B cell (primary cell): ENCODE measurements at regions not wholly inside any gene's neighbourhood (a gene's known extent, or its start where the extent isn't known, plus 50 kb on each side); places are given as distances from the start of the nearest gene placed in this dataset.

ENCODE experiments used
- ATAC-seq: fragments of 200-7000 bp; cut with Tn5 transposase; one replicate; pipeline ENCODE4 v1.10.0; 2021; ENCODE audit warnings: low read depth, mild to moderate bottlenecking, moderate number of reproducible peaks, moderate library complexity
- CTCF ChIA-PET: fragments of 350-600 bp; sonication (Branson Sonifier 250); formaldehyde crosslinking; loops from one replicate; lab custom pipeline; 2021; ENCODE audit warnings: antibody characterized with exemption, inconsistent platforms; lab: Charles Lee
- POLR2A ChIA-PET: fragments of 350-600 bp; sonication (Branson Sonifier 250); formaldehyde crosslinking; loops from one replicate; lab custom pipeline; 2021; ENCODE audit warnings: antibody characterized with exemption; lab: Charles Lee
- DNase-seq: peaks from one replicate; pipeline ENCODE4 v3.0.0; 2013
- H2AFZ ChIP-seq: 2 replicates; pipeline ENCODE4 v1.6.1; 2012; ENCODE audit warnings: mild to moderate bottlenecking, low read depth, low read length; ENCODE audit not compliant: insufficient read depth, poor library complexity, severe bottlenecking
- H3K27ac ChIP-seq, 2 donors: 1 replicate in 1 of 2; 2 replicates in 1 of 2; pipeline ENCODE4 v1.5.1; 2012 to 2013; ENCODE audit warnings: low read length in 2 of 2, mild to moderate bottlenecking in 2 of 2, moderate library complexity in 1 of 2
- H3K27me3 ChIP-seq, 4 experiments: fragments of 200-600 bp in 1 of 4; sonication (generic) in 1 of 4; replicated peaks in 1 of 4; 1 replicate in 2 of 4; 2 replicates in 2 of 4; pipeline versions ENCODE4 v1.6.1 to v1.7.0; 2013 to 2016; ENCODE audit warnings: low read length in 3 of 4, mild to moderate bottlenecking in 2 of 4, mixed read lengths in 1 of 4, moderate library complexity in 1 of 4; ENCODE audit not compliant: insufficient read depth in 4 of 4, control insufficient read depth in 3 of 4; ENCODE audit errors: control extremely low read depth in 1 of 4
- H3K36me3 ChIP-seq, 2 experiments: replicated peaks in 1 of 2; 1 replicate in 1 of 2; 2 replicates in 1 of 2; pipeline versions ENCODE4 v1.6.1 to v1.7.1; 2013; ENCODE audit warnings: low read length in 1 of 2; ENCODE audit not compliant: insufficient read depth in 2 of 2, control insufficient read depth in 1 of 2; ENCODE audit errors: control extremely low read depth in 1 of 2, extremely low read depth in 1 of 2
- H3K4me1 ChIP-seq, 2 donors: fragments of 200-600 bp in 1 of 2; sonication (generic) in 1 of 2; 1 replicate in 1 of 2; 2 replicates in 1 of 2; pipeline versions ENCODE4 v1.5.1 to v1.6.1; 2013 to 2017; ENCODE audit warnings: low read length in 2 of 2; ENCODE audit not compliant: control insufficient read depth in 2 of 2, insufficient read depth in 2 of 2
- H3K4me2 ChIP-seq: replicated peaks from 2 replicates; pipeline ENCODE3; 2012; ENCODE audit warnings: mild to moderate bottlenecking, low read depth, low read length; ENCODE audit not compliant: poor library complexity, severe bottlenecking
- H3K4me3 ChIP-seq, 5 experiments: fragments of 200-600 bp in 1 of 5; sonication (generic) in 1 of 5; 1 replicate in 3 of 5; 2 replicates in 2 of 5; pipeline versions ENCODE4 v1.5.1 to v1.7.0; 2011 to 2016; ENCODE audit warnings: low read length in 4 of 5, mild to moderate bottlenecking in 4 of 5, low read depth in 2 of 5, control low read depth in 1 of 5, moderate library complexity in 1 of 5; ENCODE audit not compliant: insufficient read depth in 1 of 5; ENCODE audit errors: control extremely low read depth in 1 of 5, extremely low read depth in 1 of 5
- H3K79me2 ChIP-seq: fragments of 200-600 bp; sonication (generic); one replicate; pipeline ENCODE4 v1.6.0; 2016; ENCODE audit warnings: low read length; ENCODE audit not compliant: control insufficient read depth, insufficient read depth
- H3K9ac ChIP-seq: fragments of 200-600 bp; sonication (generic); 2 replicates; pipeline ENCODE4 v1.6.1; 2017; ENCODE audit warnings: mild to moderate bottlenecking, low read length, moderate library complexity
- H3K9me3 ChIP-seq, 3 donors: one replicate each; pipeline versions ENCODE4 v1.6.1 to v1.7.1; 2013; ENCODE audit warnings: low read length in 2 of 3; ENCODE audit not compliant: control insufficient read depth in 2 of 3, insufficient read depth in 1 of 3; ENCODE audit errors: control extremely low read depth in 1 of 3
- H4K20me1 ChIP-seq: 2 replicates; pipeline ENCODE4 v1.6.0; 2012; ENCODE audit warnings: mild to moderate bottlenecking, low read length; ENCODE audit not compliant: insufficient read depth, control insufficient read depth, poor library complexity, severe bottlenecking
- H3K27ac Mint-ChIP-seq: one replicate; pipeline ENCODE4 v1.8.0; 2021; ENCODE audit warnings: mixed read lengths
- H3K27me3 Mint-ChIP-seq: one replicate; pipeline ENCODE4 v1.8.0; 2021; ENCODE audit warnings: mixed read lengths
- H3K4me1 Mint-ChIP-seq: one replicate; pipeline ENCODE4 v1.8.0; 2021; ENCODE audit warnings: mixed read lengths
- H3K4me3 Mint-ChIP-seq: one replicate; pipeline ENCODE4 v1.8.0; 2021; ENCODE audit warnings: mixed read lengths
- H3K9me3 Mint-ChIP-seq: one replicate; pipeline ENCODE4 v1.8.0; 2022; ENCODE audit warnings: mixed read lengths; ENCODE audit not compliant: insufficient read depth
- EZH2 ChIP-seq: IDR thresholded peaks from 2 replicates; pipeline ENCODE4 v1.6.1; 2012; ENCODE audit warnings: borderline replicate concordance, low read depth, mild to moderate bottlenecking, moderate library complexity, low read length; ENCODE audit not compliant: insufficient read depth, poor library complexity, severe bottlenecking
- WGBS: methylation state at CpG from one replicate; pipeline ENCODE4 v1.1.5; 2013; ENCODE audit warnings: missing lambda C conversion rate; ENCODE audit not compliant: insufficient coverage; 5-methylcytosine and 5-hydroxymethylcytosine counted together
- intact Hi-C: fragments of 100-400 bp; cut with micrococcal nuclease; formaldehyde crosslinking; loops from one replicate; pipeline ENCODE4 v1.10.0; 2022
- TF ChIP-seq, protein P1 (sequence below): fragments of 200-600 bp; IDR thresholded peaks from one replicate; pipeline ENCODE4 v1.8.0; 2022; ENCODE audit warnings: antibody characterized with exemption, mild to moderate bottlenecking

DNA sequence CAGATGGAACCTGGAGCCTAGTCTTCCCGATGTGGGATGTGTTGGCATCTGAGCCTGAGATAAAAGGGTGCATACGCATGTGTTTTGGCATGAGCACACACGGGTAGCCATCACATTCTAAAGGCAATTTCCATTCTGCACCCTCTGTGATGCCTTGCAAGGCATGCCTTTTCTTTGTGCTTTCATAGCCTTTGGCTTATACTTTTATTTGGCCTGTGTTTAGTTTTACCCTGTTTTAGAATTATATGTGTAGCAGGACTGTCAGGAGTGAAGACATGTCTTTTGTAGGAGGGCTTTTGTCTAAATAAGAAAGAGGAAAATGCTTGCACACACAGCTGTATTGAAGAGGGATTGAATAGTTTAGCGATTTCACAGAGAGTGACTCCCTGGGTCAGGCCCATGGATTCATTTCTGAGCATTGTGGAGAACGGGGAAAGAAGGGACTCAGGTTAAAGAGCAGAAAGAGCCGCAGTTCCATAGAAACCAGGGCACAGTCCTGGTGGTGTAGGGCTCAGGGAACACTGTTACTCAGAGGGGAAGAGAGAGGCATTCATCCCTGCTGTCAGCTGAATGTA, 530.2 kb downstream of the DHX35 start:
- Histone ChIP-seq H3K9me3 (no peaks in the 10 kb centered on the region), H3K4me1 (no peaks in the 10 kb centered on the region), H3K36me3 (no peaks in the 10 kb centered on the region), H3K4me3 (no peak overlapping the region), H2AFZ (no peak overlapping the region), H3K27ac (no peak overlapping the region), H3K27me3 (peaks cover 0 to 3% (median 0%) of the 10 kb centered on the region in 4 experiments), H3K4me2 (no peak overlapping the region), H3K79me2 (no peaks in the 10 kb centered on the region), H4K20me1 (no peaks in the 10 kb centered on the region), H3K9ac (no peak overlapping the region)
- WGBS: 94% methylated on average over 3 of the region's 6 CpGs
- ChIA-PET POLR2A (no interaction called here), CTCF (no interaction called here)
- Mint-ChIP-seq H3K27ac (no peak overlapping the region), H3K27me3 (peaks cover 11% of the 10 kb centered on the region), H3K9me3 (peaks cover 6% of the 10 kb centered on the region), H3K4me1 (no peaks in the 10 kb centered on the region), H3K4me3 (no peak overlapping the region)
- intact Hi-C loops: no loop called here
- TF ChIP-seq, protein P1, sequence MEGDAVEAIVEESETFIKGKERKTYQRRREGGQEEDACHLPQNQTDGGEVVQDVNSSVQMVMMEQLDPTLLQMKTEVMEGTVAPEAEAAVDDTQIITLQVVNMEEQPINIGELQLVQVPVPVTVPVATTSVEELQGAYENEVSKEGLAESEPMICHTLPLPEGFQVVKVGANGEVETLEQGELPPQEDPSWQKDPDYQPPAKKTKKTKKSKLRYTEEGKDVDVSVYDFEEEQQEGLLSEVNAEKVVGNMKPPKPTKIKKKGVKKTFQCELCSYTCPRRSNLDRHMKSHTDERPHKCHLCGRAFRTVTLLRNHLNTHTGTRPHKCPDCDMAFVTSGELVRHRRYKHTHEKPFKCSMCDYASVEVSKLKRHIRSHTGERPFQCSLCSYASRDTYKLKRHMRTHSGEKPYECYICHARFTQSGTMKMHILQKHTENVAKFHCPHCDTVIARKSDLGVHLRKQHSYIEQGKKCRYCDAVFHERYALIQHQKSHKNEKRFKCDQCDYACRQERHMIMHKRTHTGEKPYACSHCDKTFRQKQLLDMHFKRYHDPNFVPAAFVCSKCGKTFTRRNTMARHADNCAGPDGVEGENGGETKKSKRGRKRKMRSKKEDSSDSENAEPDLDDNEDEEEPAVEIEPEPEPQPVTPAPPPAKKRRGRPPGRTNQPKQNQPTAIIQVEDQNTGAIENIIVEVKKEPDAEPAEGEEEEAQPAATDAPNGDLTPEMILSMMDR: no peak
- no peak for TF ChIP-seq EZH2
- no peak for DNase-seq
- no peak for ATAC-seq

DNA sequence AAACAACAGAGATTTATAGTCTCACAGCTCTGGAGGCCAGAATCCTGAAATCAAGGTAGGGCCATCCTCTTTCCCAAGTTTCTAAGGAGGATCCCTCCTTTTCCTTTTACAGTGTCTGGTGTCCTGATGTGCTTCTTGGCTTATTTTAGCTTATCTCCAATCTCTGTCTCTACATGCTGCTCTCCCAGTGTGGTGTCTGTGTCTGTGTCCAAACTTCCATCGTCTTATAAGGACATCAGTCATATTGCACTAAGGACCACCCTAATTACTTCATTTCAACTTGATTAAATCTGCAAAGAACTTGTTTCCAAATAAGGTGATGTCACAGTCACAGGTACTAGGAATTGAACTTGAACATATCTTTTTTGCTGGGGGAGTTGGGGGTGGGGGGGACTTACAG, 529.6 kb downstream of the DHX35 start:
- H3K9ac ChIP-seq: no peak overlapping the region
- DNase-seq (no peak), ATAC-seq (no peak)
- no peaks in the 10 kb centered on the region for H3K36me3 ChIP-seq
- intact Hi-C loops: no loop called here
- no peak overlapping the region for H3K27ac Mint-ChIP-seq
- TF ChIP-seq, protein P1: no peak
- no peak for TF ChIP-seq EZH2
- peaks cover 0 to 3% (median 0%) of the 10 kb centered on the region in 4 experiments for H3K27me3 ChIP-seq
- no peaks in the 10 kb centered on the region for H4K20me1 ChIP-seq
- H3K4me3 Mint-ChIP-seq: no peak overlapping the region
- H3K9me3 ChIP-seq: no peaks in the 10 kb centered on the region
- peaks cover 3% of the 10 kb centered on the region for H3K9me3 Mint-ChIP-seq
- no peaks in the 10 kb centered on the region for H3K4me1 ChIP-seq
- H3K27me3 Mint-ChIP-seq: peaks cover 8% of the 10 kb centered on the region
- POLR2A ChIA-PET: no interaction called here
- H2AFZ ChIP-seq: no peak overlapping the region
- H3K4me1 Mint-ChIP-seq: no peaks in the 10 kb centered on the region
- no peak overlapping the region for H3K4me3 ChIP-seq
- WGBS: no CpG with 5 or more reads among the region's 1 CpG
- CTCF ChIA-PET: no interaction called here
- H3K27ac ChIP-seq: no peak overlapping the region
- H3K79me2 ChIP-seq: no peaks in the 10 kb centered on the region
- H3K4me2 ChIP-seq: no peak overlapping the region
